ENCODE measurements at regions not wholly inside any gene's neighbourhood (a gene's known extent, or its start where the extent isn't known, plus 50 kb on each side); places are given as distances from the start of the nearest gene placed in this dataset.

DNA sequence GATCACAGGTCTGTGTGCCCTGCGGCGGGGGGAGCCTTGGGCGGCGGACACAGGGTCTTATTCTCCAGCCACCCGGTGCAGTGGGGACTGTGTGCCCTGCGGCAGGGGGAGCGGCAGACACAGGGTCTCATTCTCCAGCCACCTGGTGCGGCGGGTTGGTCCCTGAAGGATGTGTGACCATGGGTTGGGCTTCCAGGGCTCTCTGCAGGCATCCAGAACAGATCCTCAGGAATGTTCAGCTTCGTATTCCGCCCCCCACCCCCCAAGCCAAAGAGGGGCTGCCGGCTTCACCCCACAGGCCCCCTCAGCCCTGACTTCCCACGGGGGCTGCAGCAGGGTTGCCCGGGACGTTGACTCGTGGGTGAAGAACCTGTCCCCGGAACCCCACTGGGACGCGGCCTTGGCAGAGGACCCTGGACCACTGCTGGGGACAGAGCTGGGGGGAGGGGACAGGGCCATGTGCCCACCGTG, 154.5 kb upstream of the PPP2R2D start:
- DNase-seq (ENCODE audit: extremely low read depth, low read depth), result no peak

DNA sequence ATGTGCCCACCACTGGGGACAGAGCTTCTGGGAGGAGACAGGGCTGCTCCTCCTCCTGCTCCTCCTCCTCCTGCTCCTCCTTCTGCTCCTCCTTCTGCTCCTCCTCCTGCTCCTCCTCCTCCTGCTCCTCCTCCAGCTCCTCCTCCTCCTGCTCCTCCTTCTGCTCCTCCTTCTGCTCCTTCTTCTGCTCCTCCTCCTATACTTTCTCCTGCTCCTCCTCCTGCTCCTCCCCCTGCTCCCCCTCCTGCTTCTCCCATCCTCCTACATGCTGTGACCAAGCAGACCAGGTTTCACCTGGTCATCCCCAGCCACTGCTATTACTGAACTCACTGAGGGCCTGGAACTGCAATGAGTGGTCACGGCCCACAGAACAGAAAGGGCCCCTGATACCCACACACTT, 154.0 kb upstream of the PPP2R2D start:
- no peak for DNase-seq (ENCODE audit: extremely low read depth, low read depth)

DNA sequence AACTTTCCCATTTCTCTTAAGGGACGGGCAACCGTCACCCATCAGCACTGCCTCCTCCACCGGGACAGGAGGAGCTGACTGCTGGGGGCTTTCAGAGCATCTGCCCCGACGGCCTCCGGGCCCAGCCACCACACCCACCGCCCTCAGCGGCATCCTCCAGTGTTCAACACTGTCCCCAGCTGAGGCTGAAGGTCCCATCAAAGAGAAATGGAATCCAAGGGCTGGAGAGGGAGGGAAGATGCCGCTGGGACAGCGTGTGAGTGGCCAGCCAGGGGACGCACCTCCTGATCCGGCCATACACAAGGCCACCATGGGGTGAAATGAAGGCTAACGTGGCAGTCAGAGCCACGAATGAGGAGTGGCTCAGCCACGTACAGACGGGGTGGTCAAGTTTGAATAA, 153.6 kb upstream of the PPP2R2D start:
- no peak for DNase-seq (ENCODE audit: extremely low read depth, low read depth)

DNA sequence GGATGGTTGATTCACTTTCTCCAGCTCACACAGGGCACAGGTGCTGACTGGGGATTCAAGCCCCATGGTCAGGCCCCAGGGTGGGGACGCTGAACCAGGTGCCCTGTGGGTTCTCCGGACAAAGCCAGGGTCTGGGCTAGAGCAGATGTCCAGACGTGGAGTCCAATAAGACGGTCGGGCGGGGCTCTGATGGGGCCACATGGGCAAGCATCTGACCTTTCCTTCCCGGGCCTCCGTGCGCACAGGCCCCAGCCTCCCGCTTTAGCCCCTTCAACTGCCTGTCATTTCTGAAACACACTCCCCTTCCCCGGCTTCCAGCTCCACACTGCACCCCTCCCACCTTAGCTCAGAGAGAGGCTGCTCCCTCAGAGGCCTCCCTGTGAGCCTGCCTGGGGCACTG, 153.0 kb upstream of the PPP2R2D start:
- no peak for DNase-seq (ENCODE audit: extremely low read depth, low read depth)

DNA sequence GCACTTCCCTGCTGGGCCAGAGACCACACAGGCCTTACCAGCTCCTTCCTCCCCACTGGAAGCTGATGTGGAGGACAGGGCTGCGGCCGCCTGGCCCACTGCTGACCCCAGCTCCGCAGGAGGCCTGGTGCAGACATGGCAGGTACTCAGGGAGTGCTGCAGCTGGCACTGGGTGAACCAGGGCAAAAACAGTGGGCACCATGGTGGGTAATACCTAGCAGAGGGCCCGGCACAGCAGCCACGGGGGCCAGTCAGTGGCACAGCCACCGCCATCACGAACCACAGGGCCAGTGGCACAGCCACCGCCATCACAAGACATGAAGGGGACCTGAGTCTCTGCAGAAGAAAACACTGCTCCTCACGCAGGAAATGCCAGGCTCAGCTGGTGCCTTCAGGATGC, 152.6 kb upstream of the PPP2R2D start:
- no peak for DNase-seq (ENCODE audit: extremely low read depth, low read depth)

DNA sequence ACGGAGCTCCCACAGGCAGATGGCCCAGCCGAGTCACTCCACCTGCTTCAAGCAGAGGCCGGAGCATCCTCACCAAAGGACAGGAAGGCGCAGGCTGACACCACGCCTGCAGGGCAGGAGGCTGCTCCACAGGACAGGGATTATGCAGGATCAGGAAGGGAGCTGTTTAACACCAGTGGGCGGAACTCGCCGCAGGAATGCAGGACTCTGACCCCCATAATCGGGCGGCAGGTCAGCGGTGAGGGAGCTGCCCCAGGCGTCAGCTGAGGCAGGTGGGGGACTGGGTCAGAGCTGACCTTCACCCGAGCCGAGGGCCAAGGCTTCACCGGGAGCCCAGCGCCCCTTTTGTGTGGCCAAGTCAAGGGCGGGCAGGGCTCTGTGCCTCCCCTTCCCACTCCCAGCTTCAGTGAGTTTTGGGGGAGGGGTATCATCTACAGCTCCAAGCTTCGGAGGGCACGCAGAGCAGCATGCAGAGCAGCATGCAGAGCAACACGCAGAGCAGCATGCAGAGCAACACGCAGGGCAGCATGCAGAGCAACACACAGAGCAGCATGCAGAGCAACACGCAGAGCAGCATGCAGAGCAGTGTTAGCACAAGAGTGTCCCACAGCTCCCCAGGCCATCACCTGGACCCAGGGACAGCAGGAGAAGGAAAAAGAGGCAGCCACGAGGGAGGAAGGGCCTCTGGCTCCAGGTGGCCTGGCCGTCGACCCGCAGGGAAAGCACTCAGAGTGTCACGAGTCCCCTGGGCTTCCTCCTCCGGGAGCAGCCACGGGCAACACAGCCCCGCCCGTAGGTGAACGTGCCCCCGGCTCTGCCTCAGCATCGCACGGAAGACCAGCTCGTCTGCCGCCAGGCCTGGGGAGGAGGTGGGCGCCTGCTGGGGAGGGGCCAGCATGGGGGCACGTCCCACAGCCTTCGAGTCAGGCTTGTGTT, 151.7 kb upstream of the PPP2R2D start:
- DNase-seq (ENCODE audit: extremely low read depth, low read depth), result no peak

DNA sequence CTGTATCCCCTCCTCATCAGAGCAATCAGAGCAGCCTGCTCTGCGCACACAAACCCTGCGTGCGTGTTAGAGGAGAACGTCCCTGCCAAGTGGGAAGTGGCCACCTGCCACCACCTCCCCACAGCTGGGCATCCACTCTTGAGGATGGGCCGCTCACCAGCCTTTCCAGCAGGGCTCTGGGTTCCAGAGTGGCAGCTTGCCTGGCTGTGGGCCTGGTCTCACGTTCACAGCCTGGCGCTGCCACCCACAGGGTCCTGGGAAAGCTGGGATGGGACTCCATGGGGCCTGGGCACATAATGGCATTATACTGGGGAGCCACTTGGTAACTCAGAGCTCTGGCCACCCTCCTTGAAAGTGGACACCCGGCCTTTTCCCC, 151.1 kb upstream of the PPP2R2D start:
- no peak for DNase-seq (ENCODE audit: extremely low read depth, low read depth)

DNA sequence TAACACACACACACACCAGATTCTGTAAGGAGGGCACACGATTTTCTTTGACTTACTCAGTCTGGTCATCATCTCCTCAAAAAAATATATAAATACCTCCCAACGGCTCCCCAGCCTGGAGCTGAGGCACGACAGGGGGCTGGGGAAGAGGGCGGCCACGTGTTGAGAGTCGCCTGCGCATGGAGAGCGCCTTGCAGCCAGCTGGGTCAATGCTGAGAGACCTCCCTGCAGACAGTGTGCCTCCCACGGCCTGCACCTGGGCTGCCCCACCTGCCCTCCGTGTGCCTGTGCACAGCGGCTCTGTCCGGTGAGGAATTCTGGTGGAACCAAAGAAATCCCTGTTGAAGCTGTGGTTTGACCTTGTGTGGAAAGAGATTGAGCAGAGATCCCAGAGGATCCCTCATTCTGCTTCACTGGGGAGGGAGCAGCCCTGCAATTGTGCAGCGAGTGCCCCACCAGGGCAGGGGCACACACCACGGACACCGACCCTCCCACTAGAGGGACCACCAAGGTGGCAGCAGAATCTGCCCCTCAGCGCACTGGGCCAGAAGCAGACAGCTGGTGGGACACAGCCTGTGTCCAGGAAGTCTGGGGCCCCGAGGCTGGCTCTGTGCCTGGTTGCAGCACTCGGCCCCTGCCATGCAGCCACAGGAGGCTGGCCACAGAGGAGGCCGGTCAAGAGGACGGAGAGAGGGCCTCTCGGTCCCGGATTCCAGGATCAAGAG, 150.5 kb upstream of the PPP2R2D start:
- DNase-seq (ENCODE audit: extremely low read depth, low read depth), result no peak

DNA sequence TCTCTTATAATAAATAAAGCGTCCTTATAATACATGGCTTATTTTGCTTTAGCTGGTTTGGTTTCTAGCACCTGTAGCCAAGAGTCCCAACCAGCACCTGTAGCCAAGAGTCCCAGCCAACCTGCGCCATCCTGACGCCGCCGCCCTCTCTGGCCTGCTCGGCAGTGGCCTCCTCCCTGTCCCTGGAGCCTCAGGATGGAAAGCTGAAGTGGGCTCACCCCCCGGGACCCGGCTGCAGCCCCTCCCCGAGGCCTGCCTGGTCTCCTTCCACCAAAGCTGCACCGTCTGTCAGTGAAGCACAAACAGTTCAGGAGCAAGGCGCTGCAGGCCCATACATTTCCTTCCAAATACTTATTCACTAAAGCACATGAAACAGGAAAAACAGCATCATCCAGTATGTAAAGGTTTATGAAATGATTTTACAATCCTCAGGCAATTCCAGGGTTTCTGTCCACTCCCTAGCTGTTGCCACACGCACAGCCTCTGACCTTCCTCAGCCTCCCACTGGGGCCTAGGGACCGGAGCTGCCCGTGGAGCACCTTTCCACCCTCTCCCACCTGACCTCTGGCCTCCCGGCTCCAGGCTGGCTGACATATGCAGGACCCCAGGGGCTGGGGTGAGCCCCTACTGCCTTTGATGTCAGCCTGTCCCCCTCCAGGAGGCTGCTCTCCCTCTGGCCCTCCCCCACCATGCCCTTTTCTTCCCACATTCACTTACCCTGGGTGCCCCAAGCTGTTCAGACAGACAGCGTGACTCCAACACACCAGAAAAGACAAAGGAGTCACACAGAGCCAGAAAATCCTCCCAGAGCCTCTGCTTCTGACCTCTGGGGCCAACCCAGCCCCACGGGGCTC, 149.6 kb upstream of the PPP2R2D start:
- no peak for DNase-seq (ENCODE audit: extremely low read depth, low read depth)

DNA sequence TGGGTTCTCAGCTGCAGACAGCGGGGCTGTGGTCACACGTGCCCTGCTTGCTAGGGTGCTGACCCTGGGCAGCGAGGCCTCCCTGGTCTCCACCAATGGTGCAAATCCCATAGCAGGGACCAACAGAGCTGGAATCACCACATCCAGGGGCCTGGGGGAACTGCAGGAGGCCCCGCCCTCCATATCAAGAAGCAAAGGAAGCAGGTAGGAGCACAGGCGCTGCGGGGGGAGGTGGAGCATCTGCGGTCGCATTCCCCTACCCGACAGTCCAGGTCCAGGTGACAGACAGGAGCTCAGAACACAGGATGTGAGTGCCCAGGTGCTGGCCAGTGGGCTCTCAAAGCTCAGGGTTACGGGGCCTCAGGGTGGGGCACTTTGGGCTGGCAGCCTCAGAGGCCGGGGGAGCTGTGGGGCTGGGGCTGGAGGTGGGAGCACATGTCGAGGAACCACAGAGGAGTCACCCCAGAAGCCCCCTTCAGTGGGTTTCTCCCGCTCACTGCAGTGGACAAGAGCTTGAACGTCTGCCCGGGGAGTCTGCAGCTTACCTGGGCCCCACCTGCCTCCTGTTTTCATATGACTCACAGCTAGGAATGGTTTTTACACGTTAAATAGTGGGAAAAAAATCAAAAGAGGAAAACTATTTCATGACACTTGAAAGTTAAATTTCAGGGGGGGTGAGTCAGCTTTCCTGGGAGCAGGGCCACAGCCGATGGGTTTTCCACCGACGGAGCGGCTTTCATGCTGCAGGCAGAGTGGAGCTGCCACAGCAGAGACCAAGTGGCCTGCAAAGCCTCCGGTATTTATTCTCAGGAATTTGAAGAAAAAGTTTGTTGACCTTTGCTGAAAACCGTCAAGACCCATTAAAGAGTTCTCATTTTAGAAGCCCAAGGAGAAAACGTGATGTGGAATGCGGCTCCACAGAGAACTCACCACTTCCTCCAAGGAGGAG, 148.7 kb upstream of the PPP2R2D start:
- no peak for DNase-seq (ENCODE audit: extremely low read depth, low read depth)

DNA sequence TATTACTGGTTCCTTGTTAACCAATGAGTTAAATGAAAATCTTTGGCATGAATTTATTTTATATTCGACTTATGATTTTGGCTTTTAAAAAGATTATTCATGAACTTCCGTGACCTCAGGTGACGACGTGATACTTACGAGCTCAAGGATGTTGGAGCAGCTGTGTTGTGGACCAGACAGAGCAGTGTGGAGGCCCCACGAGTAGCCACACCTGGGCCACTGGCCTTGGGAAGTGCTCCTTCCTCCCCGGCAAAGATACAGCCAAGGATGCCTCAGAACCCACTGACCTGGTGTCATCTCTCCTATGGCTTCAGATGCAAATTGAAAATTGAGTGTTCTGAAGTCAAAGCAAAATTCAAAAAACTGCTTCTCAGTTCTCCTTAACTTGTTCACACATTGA, 147.5 kb upstream of the PPP2R2D start:
- no peak for DNase-seq (ENCODE audit: extremely low read depth, low read depth)

DNA sequence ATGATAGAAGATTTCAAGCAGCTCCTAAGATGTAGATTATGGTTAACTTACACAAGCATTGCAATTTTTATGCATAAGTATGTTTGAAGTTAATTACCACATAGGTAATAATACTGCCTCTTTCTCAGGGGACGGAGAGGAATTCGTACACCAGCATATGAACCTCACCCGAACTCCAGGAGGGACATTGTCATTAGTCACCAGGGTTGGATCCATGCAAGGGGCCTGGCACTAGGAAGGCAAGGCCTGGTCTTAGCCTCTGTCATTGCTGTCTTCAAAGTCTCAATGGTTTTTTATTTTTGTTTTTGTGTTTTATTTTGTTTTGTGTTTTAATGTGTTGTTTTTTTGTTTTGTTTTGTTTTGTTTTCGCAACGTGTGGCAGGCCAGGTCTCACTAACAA, 145.6 kb upstream of the PPP2R2D start:
- DNase-seq (ENCODE audit: extremely low read depth, low read depth), result no peak

DNA sequence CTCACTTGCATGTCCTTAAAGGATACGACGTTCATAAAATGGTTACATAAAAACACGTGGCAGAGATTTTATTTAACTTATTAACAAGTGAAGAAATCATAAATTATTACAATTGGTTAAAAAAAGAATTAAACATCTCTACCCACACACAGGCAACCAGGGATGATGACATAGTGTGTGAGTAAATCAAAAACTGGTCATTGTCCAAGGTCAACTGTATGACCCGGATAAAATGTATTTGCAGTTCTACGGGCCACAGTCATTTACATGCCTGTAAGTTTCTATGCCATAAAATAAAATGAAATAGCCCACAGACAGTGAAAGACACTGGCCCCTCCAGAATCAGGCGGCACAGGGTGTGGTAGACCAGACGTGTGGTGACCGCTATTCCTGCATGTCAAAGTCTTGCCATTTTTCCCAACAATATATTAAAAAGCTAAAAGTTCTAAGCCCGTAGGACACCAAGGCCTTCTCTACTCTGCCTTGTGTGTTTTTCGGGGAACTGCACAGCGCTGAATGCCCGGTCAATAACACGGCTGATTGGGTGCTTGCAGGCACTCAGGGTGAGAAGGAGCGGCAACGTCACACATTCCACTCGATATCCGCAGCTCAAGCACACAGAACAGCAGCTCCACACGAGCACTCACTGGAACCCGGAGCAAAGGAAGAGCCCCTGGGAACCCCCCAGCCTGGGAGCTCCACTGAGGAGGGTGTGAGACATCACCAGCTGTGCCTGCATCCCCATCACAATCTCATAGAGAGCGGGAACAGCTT, 143.3 kb upstream of the PPP2R2D start:
- no peak for DNase-seq (ENCODE audit: extremely low read depth, low read depth)

DNA sequence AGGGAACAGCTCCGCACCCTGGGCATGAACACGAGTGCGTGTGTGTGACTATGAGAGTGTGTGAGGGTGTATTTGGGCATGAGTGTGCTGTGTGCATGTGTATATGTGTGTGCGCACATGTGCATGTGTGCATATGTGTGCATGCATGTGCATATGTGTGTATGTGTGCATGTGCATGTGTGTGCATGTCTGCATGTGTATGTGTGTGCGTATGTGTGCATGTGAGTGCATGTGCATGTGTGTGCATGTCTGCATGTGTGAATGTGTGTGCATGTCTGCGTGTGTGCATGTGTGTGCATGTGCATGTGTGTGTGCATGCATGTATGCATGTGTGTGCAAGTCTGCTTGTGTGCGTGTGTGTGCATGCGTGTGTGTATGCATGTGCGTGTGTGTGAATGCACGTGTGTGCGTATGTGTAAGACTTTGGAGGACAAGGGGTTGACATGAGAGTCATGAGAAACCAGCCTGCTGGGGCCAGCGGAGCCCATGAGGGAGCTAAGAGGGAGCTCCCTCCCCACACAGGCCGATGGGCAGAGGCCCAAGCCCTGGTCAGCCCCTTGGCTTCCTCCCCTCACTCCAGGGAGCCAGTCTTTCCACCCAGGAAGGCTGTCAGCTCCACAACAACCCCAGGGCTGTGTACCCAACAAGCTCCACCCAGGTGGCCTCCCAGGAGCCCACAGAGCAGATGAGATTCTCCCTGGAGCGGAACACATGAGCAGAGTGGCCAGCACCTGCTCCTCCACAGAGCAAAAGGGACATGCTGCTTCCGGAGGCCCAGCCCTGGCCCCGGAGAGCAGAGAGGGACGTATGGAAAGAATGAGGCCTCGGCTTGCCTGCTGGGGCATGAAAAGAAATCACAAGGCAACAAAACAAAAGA, 142.5 kb upstream of the PPP2R2D start:
- no peak for DNase-seq (ENCODE audit: extremely low read depth, low read depth)

DNA sequence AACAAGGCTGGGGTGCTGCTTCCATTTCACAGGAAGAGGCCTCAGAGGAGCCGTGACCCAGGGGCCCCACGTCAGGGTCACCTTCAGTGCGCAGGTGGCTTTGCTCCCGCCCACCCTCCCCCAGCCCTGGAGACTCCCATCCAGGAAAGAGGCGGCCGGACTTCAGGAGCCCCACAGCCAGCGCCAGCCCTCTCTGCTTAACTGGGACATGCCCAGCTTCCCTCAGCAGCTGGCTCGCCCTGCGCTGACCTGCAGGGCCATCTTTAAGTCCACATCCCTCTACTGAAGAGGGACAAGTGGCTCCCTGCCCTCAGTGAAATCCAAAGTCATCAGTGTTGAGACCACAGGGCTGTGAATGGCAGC, 141.9 kb upstream of the PPP2R2D start:
- no peak for DNase-seq (ENCODE audit: extremely low read depth, low read depth)

DNA sequence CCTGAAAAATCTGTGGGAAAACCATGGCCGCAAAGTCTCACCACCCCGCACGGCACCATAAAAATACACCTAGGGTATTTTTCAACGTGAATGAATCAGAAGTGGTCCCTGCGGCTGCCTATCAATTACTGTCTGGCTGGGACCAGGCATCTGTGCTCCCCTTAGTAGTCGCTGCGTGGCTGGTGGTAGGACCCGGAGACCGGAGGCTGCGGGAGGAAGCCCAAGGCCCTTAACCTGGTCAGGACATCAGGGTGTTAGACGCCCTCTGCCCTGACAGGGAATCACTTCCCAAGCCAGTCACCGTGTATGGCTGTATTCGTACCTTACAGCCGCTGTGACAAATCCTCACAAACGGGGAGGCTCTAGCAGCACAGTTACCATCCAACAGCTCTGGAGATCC, 141.5 kb upstream of the PPP2R2D start:
- no peak for DNase-seq (ENCODE audit: extremely low read depth, low read depth)

DNA sequence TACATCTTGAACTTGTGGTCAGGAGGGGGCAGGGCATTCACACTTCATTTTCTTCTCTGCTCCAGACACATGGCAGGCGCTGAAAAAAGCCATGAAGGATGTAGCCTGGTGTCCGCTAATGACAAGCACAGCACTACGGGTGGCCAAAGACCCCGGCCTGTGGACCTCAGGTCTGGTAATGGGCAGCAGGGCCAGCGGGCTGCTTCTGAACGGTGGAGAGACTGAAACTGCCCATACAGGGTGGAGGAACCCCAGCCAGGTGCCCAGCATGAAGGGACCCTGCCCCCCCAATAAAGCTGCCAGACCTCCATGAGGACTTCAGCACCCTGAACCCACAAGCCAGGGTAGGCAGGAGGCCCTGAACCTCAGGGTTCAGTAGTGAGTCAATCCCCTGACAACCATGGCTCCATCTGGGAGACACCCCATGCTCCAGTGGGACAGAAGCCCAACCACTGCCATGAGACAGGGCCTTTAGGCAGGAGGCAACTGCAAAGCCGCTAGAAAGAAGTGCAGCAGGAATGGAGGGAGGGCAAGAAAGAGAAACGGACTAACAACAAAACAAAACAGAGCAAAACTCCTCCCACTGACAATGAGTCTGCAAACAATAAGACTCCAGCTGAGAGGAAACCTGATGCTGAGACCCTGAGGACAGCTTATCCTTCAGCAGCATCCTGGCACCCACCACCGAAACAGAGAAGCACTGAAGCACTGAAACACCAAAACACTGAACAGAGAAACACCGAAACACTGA, 140.2 kb upstream of the PPP2R2D start:
- no peak for DNase-seq (ENCODE audit: extremely low read depth, low read depth)
